H1 (cell line): ENCODE measurements at regions not wholly inside any gene's neighbourhood (a gene's known extent, or its start where the extent isn't known, plus 50 kb on each side); places are given as distances from the start of the nearest gene placed in this dataset.

ENCODE experiments used
- CTCF ChIA-PET: fragments of 300-600 bp; sonication (Branson Sonifier 250); formaldehyde crosslinking; loops from one replicate; lab custom pipeline; 2021; ENCODE audit not compliant: partially characterized antibody; lab: Charles Lee
- POLR2A ChIA-PET: fragments of 300-600 bp; sonication (Branson Sonifier 250); formaldehyde crosslinking; loops from one replicate; lab custom pipeline; 2021; ENCODE audit warnings: inconsistent platforms; ENCODE audit not compliant: partially characterized antibody; lab: Charles Lee
- DNase-seq, 2 experiments: peaks; one replicate each; pipeline versions ENCODE4 v3.0.0 to v3.0.0-alpha.2; 2010 to 2022; ENCODE audit warnings: low spot score in 2 of 2, low read depth in 1 of 2, mixed read lengths in 1 of 2
- FAIRE-seq: peaks from 2 replicates; lab custom pipeline; 2011; peaks lifted over from hg19 to GRCh38; lab: Jason Lieb, UNC
- H2AFZ ChIP-seq: 2 replicates; pipeline ENCODE4 v1.8.1; 2012; ENCODE audit warnings: low read length, inconsistent platforms
- H2AK5ac ChIP-seq: 2 replicates; pipeline ENCODE4 v1.6.1; 2013; ENCODE audit warnings: low read depth, low read length
- H2BK120ac ChIP-seq: replicated peaks from 2 replicates; pipeline ENCODE3; 2013; ENCODE audit warnings: low read depth, low read length, inconsistent platforms
- H2BK12ac ChIP-seq: 2 replicates; pipeline ENCODE4 v1.6.1; 2013; ENCODE audit warnings: low read depth, low read length
- H2BK15ac ChIP-seq: 2 replicates; pipeline ENCODE4 v1.6.1; 2013; ENCODE audit warnings: low read length
- H2BK20ac ChIP-seq: 2 replicates; pipeline ENCODE4 v1.6.1; 2013; ENCODE audit warnings: low read length
- H2BK5ac ChIP-seq: 2 replicates; pipeline ENCODE4 v1.6.1; 2013; ENCODE audit warnings: low read depth, low read length
- H3K14ac ChIP-seq: 2 replicates; pipeline ENCODE4 v1.6.1; 2013; ENCODE audit warnings: inconsistent platforms; ENCODE audit not compliant: insufficient read length
- H3K18ac ChIP-seq: 2 replicates; pipeline ENCODE4 v1.6.1; 2013; ENCODE audit warnings: low read length; ENCODE audit errors: extremely low read depth
- H3K23ac ChIP-seq: 2 replicates; pipeline ENCODE4 v1.6.1; 2013; ENCODE audit warnings: inconsistent platforms; ENCODE audit not compliant: insufficient read length
- H3K23me2 ChIP-seq: 2 replicates; pipeline ENCODE4 v1.6.1; 2013; ENCODE audit warnings: low read depth, low read length
- H3K27ac ChIP-seq: 2 replicates; pipeline ENCODE4 v1.6.1; 2011; ENCODE audit warnings: low read depth, low read length, inconsistent platforms
- H3K27me3 ChIP-seq, 4 experiments: replicated peaks in 1 of 4; 1 replicate in 1 of 4; 2 replicates in 3 of 4; pipeline versions ENCODE4 v1.6.1 to v1.8.1; 2011 to 2013; ENCODE audit warnings: low read length in 3 of 4, mild to moderate bottlenecking in 3 of 4, inconsistent platforms in 2 of 4, mixed read lengths in 2 of 4, moderate library complexity in 1 of 4; ENCODE audit not compliant: control insufficient read depth in 3 of 4, insufficient read depth in 3 of 4; ENCODE audit errors: extremely low read depth in 1 of 4
- H3K36me3 ChIP-seq, 4 experiments: 2 replicates each; pipeline versions ENCODE4 v1.6.1 to v1.8.1; 2011 to 2013; ENCODE audit warnings: mild to moderate bottlenecking in 4 of 4, low read length in 3 of 4, moderate library complexity in 2 of 4, control low read depth in 1 of 4, inconsistent platforms in 1 of 4; ENCODE audit not compliant: insufficient read depth in 4 of 4, control insufficient read depth in 2 of 4
- H3K4ac ChIP-seq: replicated peaks from 2 replicates; pipeline ENCODE3; 2013; ENCODE audit warnings: low read length, low read depth, mixed read lengths, inconsistent platforms; ENCODE audit not compliant: insufficient read length
- H3K4me1 ChIP-seq, 4 experiments: replicated peaks in 1 of 4; 1 replicate in 1 of 4; 2 replicates in 3 of 4; pipeline versions ENCODE4 v1.6.1 to v1.8.1; 2011 to 2013; ENCODE audit warnings: low read length in 3 of 4, inconsistent platforms in 2 of 4, mixed read lengths in 1 of 4; ENCODE audit not compliant: insufficient read depth in 4 of 4, control insufficient read depth in 3 of 4
- H3K4me2 ChIP-seq, 2 experiments: 2 replicates each; pipeline versions ENCODE4 v1.6.1 to v1.8.1; 2011 to 2013; ENCODE audit warnings: low read depth in 2 of 2, low read length in 2 of 2, control low read depth in 1 of 2, inconsistent platforms in 1 of 2, mild to moderate bottlenecking in 1 of 2; ENCODE audit not compliant: insufficient read depth in 1 of 2
- H3K4me3 ChIP-seq, 4 experiments: fragments of 200-600, 300-600 bp in 1 of 4; sonication (generic), shearing (Covaris generic), sonication (Bioruptor Twin) in 1 of 4; 2 replicates each; pipeline versions ENCODE4 v1.5.1 to v1.8.1; 2011 to 2016; ENCODE audit warnings: low read length in 4 of 4, low read depth in 3 of 4, control low read depth in 2 of 4, inconsistent platforms in 2 of 4, mild to moderate bottlenecking in 2 of 4, mixed read lengths in 1 of 4, moderate library complexity in 1 of 4; ENCODE audit not compliant: insufficient read depth in 2 of 4; ENCODE audit errors: extremely low read depth in 1 of 4
- H3K56ac ChIP-seq: replicated peaks from 2 replicates; pipeline ENCODE3; 2013; ENCODE audit warnings: low read depth, mild to moderate bottlenecking, mixed read lengths, low read length, inconsistent platforms; ENCODE audit not compliant: insufficient read length
- H3K79me1 ChIP-seq: 2 replicates; pipeline ENCODE4 v1.6.1; 2013; ENCODE audit warnings: low read depth, low read length, control low read depth
- H3K79me2 ChIP-seq, 2 experiments: 2 replicates each; pipeline versions ENCODE4 v1.6.1 to v1.8.1; 2012 to 2013; ENCODE audit warnings: low read length in 2 of 2, mild to moderate bottlenecking in 2 of 2, inconsistent platforms in 1 of 2; ENCODE audit not compliant: insufficient read depth in 2 of 2, control insufficient read depth in 1 of 2
- H3K9ac ChIP-seq, 4 experiments: replicated peaks in 1 of 4; 1 replicate in 1 of 4; 2 replicates in 3 of 4; pipeline versions ENCODE4 v1.6.1 to v1.8.1; 2011 to 2013; ENCODE audit warnings: low read depth in 3 of 4, low read length in 3 of 4, control low read depth in 2 of 4, mild to moderate bottlenecking in 2 of 4, moderate library complexity in 2 of 4, inconsistent platforms in 1 of 4; ENCODE audit errors: extremely low read depth in 1 of 4
- H3K9me3 ChIP-seq, 2 experiments: 2 replicates each; pipeline versions ENCODE4 v1.6.1 to v1.8.1; 2012 to 2013; ENCODE audit warnings: mild to moderate bottlenecking in 2 of 2, moderate library complexity in 2 of 2, control low read depth in 1 of 2, inconsistent platforms in 1 of 2, low read depth in 1 of 2, low read length in 1 of 2, mixed read lengths in 1 of 2; ENCODE audit not compliant: insufficient read depth in 2 of 2
- H4K20me1 ChIP-seq, 2 experiments: replicated peaks in 1 of 2; 2 replicates each; pipeline versions ENCODE3 to v1.8.1; 2011 to 2013; ENCODE audit warnings: inconsistent platforms in 2 of 2, low read length in 2 of 2, mild to moderate bottlenecking in 1 of 2; ENCODE audit not compliant: insufficient read depth in 2 of 2, control insufficient read depth in 1 of 2
- H4K5ac ChIP-seq: 2 replicates; pipeline ENCODE4 v1.6.1; 2013; ENCODE audit warnings: low read length, low read depth, mixed read lengths, inconsistent platforms; ENCODE audit not compliant: insufficient read length
- H4K8ac ChIP-seq: 2 replicates; pipeline ENCODE4 v1.8.0; 2013; ENCODE audit warnings: mild to moderate bottlenecking, moderate library complexity, low read length, inconsistent platforms; ENCODE audit not compliant: insufficient read depth; ENCODE audit errors: extremely low read depth
- H4K91ac ChIP-seq: replicated peaks from 2 replicates; pipeline ENCODE3; 2013; ENCODE audit warnings: low read length, mixed read lengths, inconsistent platforms; ENCODE audit not compliant: insufficient read length
- CHD1 ChIP-seq: IDR thresholded peaks from 2 replicates; pipeline ENCODE4 v1.6.1; 2012; ENCODE audit warnings: low read depth, low read length, improper control_type of control experiment
- E2F6 ChIP-seq: IDR thresholded peaks from 2 replicates; pipeline ENCODE4 v1.6.1; 2012; ENCODE audit warnings: inconsistent platforms
- WGBS, 2 experiments: shearing (Covaris generic) in 1 of 2; methylation state at CpG; one replicate each; pipeline versions ENCODE4 v1.1.6 to v1.1.7; 2013 to 2015; ENCODE audit warnings: low lambda C conversion rate in 2 of 2, mixed read lengths in 2 of 2, inconsistent platforms in 1 of 2, low coverage in 1 of 2, missing lambda C conversion rate in 1 of 2; ENCODE audit not compliant: insufficient replicate concordance in 2 of 2, insufficient coverage in 1 of 2, insufficient read length in 1 of 2; ENCODE audit errors: extremely low coverage in 1 of 2, missing lambda C conversion rate in 1 of 2; 5-methylcytosine and 5-hydroxymethylcytosine counted together

GRCh38 chr11:42526426-42526825 is 785.4 kb upstream of the API5 start:
- Histone ChIP-seq H3K14ac (no peak overlapping the region), H3K27ac (no peak overlapping the region), H3K18ac (no peak overlapping the region), H3K9me3 (no peaks in the 10 kb centered on the region), H3K4me3 (no peak overlapping the region), H3K27me3 (no peaks in the 10 kb centered on the region), H4K91ac (no peak overlapping the region), H3K56ac (no peak overlapping the region), H3K79me2 (no peaks in the 10 kb centered on the region), H3K4me2 (no peak overlapping the region), H3K79me1 (no peaks in the 10 kb centered on the region), H3K4me1 (peaks cover 0 to 6% (median 2%) of the 10 kb centered on the region in 4 experiments; a peak in 4 of 7 replicates), H3K9ac (no peak overlapping the region), H4K5ac (no peak overlapping the region), H3K23ac (no peak overlapping the region), H2BK5ac (no peak overlapping the region), H2BK12ac (no peak overlapping the region), H4K8ac (no peak overlapping the region), H2BK20ac (0 out of 2 replicates have a peak overlapping the region, but pooled peaks have one; percentile 7), H2BK120ac (no peak overlapping the region), H3K36me3 (no peaks in the 10 kb centered on the region), H2BK15ac (no peak overlapping the region), H3K23me2 (no peaks in the 10 kb centered on the region; the same call in 1 of the 2 replicates), H2AFZ (no peak overlapping the region), H2AK5ac (no peak overlapping the region), H4K20me1 (no peaks in the 10 kb centered on the region), H3K4ac (no peak overlapping the region)
- DNase-seq (no peak), FAIRE-seq (no peak)
- WGBS, 2 experiments, result 77% methylated on average over 4 of the region's 4 CpGs; no CpG with 5 or more reads in 1 of the 2 experiments
- POLR2A ChIA-PET, result no interaction called here
- TF ChIP-seq E2F6 (no peak), CHD1 (no peak)
- CTCF ChIA-PET, result interaction anchor here (0.6 to 3.3 kb wide), 4 partner anchors 133 to 756 kb away, joined by 3 to 13 read pairs (median 6); no protein-coding TSS in a partner anchor
